ENCODE measurements at regions not wholly inside any gene's neighbourhood (a gene's known extent, or its start where the extent isn't known, plus 50 kb on each side); places are given as distances from the start of the nearest gene placed in this dataset.

- 90 to 93% methylated on average over 5 of the region's 5 CpGs for whole genome bisulfite sequencing, 2 donors
- Histone ChIP-seq H3K4me3 (no peak overlapping the region), H3K27me3 (no peaks in the 10 kb centered on the region), H3K36me3 (no peaks in the 10 kb centered on the region), H3K4me1 (no peaks in the 10 kb centered on the region), H3K27ac (no peak overlapping the region), H3K9me3 (no peaks in the 10 kb centered on the region)
- TF ChIP-seq POLR2AphosphoS5 (IDR thresholded peaks at IDR 0.05) = no peak
- no peak for TF ChIP-seq EP300 (IDR thresholded peaks at IDR 0.05)
- TF ChIP-seq CTCF (IDR thresholded peaks at IDR 0.05) = no peak
- no peak for TF ChIP-seq POLR2A (IDR thresholded peaks at IDR 0.05)
- intact Hi-C loops (cut with DNase I) = no loop called here
- no peak for DNase-seq
These were observed 622.1 kb downstream of the TLR4 start for GRCh38 chr9:118326326-118326725.

- Histone ChIP-seq H3K36me3 (no peaks in the 10 kb centered on the region), H3K27me3 (no peaks in the 10 kb centered on the region), H3K27ac (no peak overlapping the region), H3K9me3 (no peaks in the 10 kb centered on the region), H3K4me3 (no peak overlapping the region), H3K4me1 (no peaks in the 10 kb centered on the region)
- no peak for DNase-seq
- 78 to 89% methylated on average over 10 of the region's 10 CpGs for WGBS, 2 donors
- intact Hi-C loops (cut with DNase I) = no loop called here
- no peak for TF ChIP-seq CTCF (IDR thresholded peaks at IDR 0.05)
These were observed 626.2 kb downstream of the TLR4 start for GRCh38 chr9:118330191-118330986.

GRCh38 chr9:118331622-118332045, 627.4 kb downstream of the TLR4 start:
- no peak overlapping the region for H3K4me3 ChIP-seq
- intact Hi-C loops (cut with DNase I) = no loop called here
- H3K4me1 ChIP-seq = no peaks in the 10 kb centered on the region
- TF ChIP-seq CTCF (IDR thresholded peaks at IDR 0.05) (no peak), POLR2A (IDR thresholded peaks at IDR 0.05) (no peak), EP300 (IDR thresholded peaks at IDR 0.05) (no peak), POLR2AphosphoS5 (IDR thresholded peaks at IDR 0.05) (no peak)
- DNase-seq = no peak
- H3K27me3 ChIP-seq = no peaks in the 10 kb centered on the region
- H3K27ac ChIP-seq = no peak overlapping the region
- no peaks in the 10 kb centered on the region for H3K9me3 ChIP-seq
- no peaks in the 10 kb centered on the region for H3K36me3 ChIP-seq
- 89 to 90% methylated on average over 5 of the region's 5 CpGs for WGBS, 2 donors

- no peak overlapping the region for H3K27ac ChIP-seq
- no peaks in the 10 kb centered on the region for H3K4me1 ChIP-seq
- 70 to 80% methylated on average over 5 of the region's 5 CpGs for WGBS, 2 donors
- intact Hi-C loops (cut with DNase I) = no loop called here
- TF ChIP-seq CTCF (IDR thresholded peaks at IDR 0.05) (no peak), EP300 (IDR thresholded peaks at IDR 0.05) (no peak), POLR2A (IDR thresholded peaks at IDR 0.05) (no peak), POLR2AphosphoS5 (IDR thresholded peaks at IDR 0.05) (no peak)
- no peaks in the 10 kb centered on the region for H3K27me3 ChIP-seq
- DNase-seq = no peak
- no peak overlapping the region for H3K4me3 ChIP-seq
- no peaks in the 10 kb centered on the region for H3K9me3 ChIP-seq
- no peaks in the 10 kb centered on the region for H3K36me3 ChIP-seq
These were observed 632.2 kb downstream of the TLR4 start for GRCh38 chr9:118336250-118336942.
